Glomerular visceral epithelial cell (primary cell): ENCODE measurements at regions not wholly inside any gene's neighbourhood (a gene's known extent, or its start where the extent isn't known, plus 50 kb on each side); places are given as distances from the start of the nearest gene placed in this dataset.

Source experiments
- DNase-seq: peaks from one replicate; pipeline ENCODE4 v3.0.0-alpha.2; 2016; ENCODE audit errors: extremely low spot score

DNA sequence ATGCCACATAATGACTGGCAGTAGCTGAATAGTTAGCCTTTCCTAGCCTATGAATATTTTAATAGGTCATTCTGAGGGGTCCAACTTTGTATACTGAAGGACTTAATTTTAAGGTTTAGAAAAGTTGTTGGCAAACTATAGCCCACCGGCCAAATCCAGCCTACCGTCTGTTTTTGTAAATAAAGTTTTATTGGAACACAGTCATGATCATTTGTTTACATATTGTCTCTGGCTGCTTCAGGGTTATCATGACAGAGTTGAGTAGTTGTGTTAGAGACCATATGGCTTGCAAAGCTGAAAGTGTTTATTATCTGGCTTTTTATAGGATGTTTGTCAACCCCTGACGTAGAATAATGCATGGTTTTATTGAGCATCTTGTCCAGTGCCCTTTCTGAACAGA lies 73.4 kb downstream of the NTMT2 start:
- DNase-seq: no peak

DNA sequence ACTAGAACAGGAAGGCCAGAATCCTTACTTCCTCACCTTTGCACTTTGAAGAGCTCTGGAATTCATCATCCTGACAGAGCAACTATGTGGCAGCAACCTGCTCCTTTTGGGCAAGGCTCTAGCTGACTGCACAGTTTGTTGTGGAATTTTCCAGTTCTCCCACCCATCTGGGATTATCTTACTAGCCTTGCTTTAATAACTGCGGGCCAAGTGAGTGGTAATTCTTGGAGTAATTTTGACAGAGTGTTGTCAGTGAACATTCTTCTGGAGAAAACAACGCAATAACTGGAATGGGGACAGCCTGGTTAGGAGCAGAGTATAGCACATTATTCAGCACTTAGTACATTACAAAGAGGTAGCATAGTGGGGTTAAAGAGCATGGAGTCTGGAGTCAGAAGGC lies 75.3 kb downstream of the NTMT2 start:
- DNase-seq: no peak

DNA sequence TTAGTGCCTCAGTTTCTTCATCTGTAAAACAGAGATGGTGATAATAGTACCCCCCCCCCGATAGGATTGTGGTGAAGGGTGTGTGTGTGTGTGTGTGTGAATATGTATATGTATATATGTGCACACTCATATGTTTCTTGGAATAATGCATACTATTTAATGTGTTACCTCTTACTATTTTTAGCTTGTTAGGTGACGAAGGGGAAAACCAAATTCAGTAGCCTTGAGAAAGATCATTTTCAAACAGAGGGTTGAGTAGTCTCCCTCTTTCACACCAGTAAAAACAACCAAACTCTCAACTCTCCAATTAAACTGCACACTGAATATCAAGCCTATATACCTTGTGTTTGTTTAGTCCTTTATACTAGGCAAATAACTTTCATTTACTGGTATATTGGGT lies 75.7 kb downstream of the NTMT2 start:
- DNase-seq: no peak

DNA sequence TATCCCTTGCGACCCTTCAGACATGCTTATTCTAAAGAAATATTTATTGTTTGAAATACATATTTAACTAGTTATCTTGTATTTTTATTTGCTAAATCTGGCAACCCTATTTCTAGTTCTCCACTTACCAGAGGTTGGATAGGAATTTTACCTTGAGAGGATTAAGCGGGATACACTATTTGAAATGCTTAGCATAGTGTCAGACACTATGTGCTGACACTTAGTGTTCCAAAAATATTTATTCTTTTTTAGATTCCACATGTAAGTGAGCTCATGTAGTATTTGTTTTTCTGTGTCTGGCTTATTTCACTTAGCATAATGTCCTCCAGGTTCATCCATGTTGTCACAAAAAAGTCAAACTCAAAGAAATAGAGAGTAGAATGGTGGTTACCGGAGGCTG lies 78.7 kb downstream of the NTMT2 start:
- DNase-seq: no peak

DNA sequence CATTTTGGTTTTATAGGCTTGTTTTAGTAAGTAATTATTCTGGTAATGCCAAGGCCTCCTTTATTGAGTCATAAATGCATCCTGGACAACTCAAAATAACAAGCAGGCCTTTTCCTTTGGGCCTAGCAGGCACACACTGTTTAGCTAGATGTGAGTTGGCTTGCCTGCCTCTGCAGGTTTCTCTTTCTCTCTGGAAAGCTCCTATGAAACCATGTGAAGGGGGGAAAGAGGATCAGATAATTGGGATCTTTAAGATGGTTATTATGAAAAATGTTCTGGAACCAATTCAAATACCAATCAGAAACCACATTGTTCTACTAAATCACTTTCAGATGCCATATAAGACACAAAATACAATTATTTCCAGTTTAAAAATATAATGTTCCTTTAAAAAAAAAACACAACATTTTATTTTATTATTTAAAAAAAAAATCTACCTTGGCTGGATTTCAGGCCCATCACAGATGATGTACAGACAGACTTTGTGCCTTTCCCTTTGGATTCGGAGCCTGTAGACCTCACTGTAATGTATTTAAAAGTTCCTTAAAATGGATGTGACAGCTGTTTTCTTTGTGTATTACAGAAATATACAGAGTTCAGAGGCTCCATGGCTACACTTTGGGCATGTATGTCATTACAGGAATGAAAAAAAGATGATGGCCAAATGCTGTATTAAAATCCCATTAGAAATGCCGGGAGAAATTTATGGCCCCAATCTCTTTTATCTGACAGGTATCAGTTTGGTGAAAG lies 80.2 kb downstream of the NTMT2 start:
- no peak for DNase-seq

DNA sequence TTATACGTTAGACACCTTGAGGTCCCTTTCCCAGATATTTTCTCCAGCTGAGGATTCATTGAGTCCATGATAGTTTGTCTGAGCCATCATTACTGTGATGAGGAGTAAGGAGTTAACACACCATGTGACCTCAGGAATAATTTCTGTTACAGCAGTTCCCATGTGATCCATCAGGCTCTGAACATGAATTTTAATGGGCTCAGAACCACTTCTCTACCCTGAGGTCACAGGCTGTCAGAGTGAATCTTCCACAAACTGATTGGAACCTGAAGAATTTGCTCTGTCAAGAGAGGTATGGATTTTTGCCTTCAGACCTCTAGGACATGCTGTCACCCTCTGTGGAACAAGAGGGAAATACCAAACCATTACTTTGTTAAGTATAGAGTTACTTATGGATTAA lies 81.0 kb downstream of the NTMT2 start:
- DNase-seq: no peak

DNA sequence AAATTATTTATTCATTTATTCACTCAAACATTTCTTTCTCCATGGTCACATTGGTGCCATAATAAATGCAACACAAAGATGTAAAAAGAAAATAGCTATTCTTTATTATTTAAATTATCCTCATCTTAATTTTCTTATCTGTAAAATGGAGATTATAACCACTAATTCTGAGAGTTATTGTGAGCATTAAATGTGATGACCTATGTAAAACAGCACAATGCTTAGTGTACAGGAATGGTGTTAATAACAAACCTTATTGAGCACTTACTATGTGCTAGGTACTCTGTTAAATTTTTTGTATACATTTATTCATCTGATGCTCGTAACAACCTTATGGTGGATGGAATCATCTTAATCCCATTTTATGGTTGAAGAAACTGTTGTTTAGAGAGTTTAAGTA lies 84.6 kb downstream of the NTMT2 start:
- DNase-seq: no peak

DNA sequence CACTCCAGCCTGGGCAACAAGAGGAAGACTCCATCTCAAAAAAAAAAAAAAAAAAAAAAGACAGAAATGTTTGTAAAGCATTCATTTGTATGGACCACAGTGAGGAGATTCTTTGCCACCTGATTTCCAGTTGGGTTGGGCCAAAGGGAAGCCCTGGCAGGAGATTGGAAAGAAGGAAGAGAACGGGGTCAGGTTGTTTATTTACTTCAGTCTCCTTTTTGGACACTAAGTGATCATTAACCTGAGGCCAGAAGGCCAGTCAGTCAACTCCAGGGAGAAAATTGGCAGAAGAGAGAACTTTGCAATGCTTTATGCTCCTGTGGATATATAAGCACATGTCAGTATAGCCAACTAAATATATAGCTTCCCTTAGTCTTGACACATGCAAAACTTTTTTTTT lies 85.9 kb downstream of the NTMT2 start:
- DNase-seq: no peak

DNA sequence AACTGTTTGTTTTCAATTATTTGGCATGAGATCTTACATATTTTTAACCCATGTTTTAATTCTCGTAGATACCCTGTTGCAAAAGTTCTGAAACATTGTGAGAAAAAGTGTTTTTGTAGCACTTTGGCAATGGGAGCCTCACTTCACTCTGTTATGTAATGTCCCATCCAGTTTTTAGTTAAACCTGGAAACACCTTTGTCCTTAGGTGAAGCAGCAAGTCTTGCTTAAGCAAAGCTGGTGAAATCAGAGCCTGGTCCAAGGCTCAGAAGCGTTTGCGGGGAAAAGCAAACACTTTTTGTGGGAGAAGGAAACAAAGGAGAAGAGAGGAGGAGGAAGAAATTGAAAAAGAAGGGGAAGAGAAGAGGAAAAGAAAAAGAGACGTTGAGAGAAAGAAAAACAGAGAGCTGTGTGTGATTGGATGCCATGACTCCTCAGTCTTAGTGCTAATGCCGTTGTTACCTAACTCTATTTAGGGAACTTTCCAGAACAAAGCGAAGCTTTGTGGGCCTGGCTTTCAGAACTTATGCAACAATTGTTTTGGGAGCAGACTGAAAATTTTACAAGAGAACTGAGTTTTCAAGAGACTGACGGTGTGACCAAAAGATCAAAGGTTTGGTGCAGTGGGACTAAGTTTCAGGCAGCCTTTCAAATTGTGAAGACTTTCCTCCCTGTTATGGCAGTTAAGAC lies 93.1 kb downstream of the NTMT2 start:
- no peak for DNase-seq

DNA sequence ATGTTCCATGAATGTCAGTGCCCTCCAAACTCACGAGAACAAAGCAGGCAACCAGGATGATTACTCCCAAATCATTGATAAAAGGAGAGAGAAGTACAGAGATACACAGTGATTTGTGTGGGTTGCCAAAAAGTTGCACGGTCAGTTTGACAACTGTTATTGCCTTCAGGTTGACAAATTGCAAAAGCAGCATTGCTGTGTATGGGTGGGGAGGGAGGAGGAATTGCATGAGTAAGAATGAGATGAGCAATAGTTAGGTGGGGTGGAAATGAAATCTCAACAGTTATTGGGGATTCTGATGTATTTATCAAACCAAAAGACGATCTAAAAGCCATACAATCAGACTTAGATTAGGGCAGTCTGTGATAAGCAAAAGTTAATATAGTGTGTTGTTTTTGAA lies 93.7 kb downstream of the NTMT2 start:
- no peak for DNase-seq

DNA sequence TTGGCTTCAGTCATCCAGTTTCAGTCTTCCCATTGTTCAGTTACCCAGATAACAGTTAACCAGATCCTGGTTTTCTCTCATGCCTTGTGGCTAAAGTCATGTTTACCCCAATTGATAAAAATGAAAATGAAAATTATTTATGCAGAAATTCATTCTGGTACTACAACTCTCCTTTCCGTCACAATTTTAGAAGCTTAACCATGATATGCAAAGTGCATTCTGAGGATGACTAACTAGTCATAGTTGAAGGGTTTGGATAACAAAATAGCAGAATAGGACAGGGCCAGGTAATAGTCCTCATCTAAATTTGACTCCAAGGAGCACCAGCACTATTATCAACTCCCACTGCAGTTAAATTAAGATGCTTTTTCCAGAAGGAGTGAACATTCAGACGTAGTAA lies 94.7 kb downstream of the NTMT2 start:
- DNase-seq: no peak

DNA sequence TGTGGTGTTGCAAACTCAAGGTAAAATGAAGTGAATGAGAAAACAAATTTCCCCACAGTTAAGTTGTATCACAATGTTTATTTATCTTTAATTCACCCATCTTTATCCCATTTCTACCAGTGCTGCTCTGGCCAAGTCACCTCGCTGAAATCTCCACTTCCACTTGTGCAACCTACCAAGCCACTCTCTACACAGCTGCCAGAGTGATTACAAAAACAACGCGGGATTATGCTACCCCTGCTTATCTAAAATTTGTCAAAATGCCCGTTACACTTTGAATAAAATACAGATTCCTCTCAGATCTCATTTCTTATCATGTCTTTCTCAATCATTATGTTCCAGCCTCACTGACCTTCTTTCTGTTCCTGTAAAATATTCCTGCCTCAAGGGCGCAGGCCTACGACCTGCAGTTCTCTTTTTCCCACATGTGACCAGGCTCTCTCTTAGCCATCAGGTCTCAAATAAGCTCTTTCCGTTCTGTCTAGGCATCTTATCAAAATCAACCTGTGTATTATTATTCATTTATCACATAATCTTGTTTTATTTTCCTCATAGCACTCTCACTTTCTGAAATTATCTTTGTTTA lies 95.6 kb downstream of the NTMT2 start:
- DNase-seq: no peak

DNA sequence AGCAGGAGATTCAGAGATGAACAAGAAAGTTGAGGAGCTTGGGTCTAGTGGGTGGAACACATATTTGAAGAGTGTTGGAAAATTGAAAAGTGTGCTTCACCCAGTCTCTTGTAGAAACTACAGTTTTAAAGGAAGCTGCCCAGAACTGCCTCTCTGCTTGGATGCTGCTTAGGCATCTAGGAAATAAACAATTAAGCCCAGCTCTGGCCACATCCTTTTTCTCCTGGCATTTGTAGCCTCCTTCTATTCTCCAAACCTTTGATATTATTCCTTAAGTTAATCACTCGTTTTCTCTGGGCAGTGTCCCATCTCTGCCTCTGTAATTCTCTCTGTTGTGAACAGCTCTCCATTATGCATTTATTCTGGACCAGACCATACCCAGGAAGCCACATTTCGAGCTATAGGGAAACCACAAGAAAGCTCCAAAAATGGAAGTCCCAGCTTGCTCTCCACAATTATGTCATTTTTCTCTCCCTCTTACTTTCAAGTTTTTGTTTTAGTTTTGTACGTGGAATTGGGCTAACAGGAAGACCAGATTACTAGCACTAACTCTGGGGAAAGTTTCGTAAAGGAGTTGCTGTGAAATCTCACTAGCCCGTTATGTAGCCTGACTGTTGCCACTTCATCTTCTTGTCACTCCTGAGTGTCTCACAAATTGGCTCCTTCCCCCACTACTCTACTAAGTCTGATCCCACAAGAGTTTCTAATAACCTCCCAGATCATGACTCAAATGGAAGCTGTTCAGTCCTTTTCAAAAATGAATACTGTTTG lies 102.2 kb downstream of the NTMT2 start:
- DNase-seq: no peak

DNA sequence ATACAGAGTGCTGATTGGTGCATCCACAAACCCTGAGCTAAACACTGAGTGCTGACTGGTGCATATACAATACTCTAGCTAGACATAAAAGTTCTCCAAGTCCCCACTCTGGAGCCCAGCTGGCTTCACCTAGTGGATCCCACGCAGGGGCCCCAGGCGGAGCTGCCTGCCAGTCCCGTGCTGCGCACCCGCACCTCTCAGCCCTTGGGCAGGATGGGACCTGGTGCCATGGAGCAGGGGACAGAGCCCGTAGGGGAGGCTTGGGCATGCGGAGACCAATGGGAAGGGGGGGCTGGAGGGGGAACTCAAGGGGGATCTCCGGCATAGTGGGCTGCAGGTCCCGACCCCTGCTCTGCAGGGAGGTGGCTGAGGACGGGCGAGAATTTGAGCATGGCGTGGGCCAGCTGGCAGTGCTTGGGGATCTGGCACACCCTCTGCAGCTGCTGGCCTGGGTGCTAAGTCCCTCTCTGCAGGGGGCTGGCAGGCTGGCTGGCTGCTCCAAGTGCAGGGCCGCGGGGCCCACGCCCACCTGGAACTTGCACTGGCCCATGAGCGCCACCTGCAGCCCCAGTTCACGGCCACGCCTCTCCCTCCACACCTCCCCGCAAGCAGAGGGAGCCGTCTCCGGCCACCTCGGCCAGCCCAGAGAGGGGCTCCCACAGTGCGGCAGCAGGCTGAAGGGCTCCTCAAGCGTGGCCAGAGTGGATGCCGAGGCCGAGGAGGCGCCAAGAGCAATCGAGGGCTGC lies 104.9 kb downstream of the NTMT2 start:
- DNase-seq: no peak

DNA sequence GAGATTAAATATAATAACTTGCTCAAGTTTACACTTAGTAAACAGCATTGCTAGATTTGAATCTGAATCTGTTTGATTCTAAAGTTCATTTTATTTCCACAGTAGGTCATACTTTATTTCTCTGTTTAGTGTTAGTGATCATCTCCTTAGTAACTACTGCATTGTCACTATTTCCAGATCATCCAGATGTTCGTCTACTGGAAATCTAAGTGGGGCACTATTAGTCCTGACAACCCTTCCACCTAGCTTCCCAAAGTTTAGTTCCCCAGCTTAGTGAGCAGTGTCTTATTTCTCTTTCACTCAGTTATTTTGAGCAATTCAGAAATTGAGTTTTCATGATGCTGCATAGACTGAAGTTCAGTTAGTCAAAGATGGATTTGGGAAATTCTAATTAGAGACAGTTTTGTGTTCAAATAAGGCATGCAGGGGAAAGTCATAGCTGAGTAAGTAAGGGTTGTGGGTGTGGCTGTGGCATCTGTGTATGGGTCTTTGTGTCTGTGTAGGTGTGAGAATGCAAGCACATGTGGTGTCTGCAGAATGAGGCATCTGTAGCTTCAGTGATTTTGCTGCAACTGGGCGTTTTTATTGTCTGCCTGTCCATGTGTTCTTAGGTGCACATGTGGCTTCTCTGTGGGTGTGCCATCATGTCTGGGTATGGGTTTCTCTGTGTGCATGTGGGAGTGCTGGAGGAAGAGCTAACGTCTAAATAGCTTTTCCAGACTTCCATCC lies 107.3 kb downstream of the NTMT2 start:
- no peak for DNase-seq

DNA sequence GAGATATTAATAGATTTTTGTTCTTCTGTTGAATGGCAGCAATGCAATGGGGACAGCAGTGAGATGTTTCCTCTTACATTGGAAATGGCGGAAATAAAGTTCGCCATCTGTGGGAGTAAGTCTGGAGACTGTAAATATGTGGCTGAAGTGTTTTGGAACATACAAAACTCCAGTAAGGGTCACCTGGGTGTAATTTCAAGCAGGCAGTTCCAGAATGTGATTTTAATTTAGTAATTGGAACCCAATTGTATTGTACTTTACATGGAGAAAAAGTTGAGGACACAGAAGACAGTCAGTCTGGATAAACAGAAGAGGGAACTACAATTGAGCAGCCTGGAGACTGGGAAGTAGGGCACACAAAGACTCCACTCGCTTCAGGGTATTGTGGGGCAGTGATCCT lies 108.6 kb downstream of the NTMT2 start:
- no peak for DNase-seq

DNA sequence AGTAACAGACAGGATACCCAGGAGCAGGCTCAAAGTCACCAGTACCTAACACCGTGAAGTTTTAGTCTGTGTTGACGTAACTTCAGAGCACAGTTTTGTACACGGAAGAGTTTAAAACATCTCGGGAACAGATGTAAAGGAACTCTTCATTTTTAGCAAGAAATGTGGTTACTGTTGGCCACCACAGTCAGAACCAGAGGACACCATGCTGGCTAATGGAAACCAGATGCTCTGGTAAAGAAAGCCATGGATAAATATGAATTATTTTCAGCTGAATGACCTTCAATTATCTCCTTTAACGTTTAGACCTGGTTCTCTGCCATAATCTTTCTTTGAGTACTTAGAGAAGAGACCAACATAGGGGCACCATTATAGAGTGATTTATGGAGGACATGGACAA lies 115.9 kb downstream of the NTMT2 start:
- DNase-seq: no peak

DNA sequence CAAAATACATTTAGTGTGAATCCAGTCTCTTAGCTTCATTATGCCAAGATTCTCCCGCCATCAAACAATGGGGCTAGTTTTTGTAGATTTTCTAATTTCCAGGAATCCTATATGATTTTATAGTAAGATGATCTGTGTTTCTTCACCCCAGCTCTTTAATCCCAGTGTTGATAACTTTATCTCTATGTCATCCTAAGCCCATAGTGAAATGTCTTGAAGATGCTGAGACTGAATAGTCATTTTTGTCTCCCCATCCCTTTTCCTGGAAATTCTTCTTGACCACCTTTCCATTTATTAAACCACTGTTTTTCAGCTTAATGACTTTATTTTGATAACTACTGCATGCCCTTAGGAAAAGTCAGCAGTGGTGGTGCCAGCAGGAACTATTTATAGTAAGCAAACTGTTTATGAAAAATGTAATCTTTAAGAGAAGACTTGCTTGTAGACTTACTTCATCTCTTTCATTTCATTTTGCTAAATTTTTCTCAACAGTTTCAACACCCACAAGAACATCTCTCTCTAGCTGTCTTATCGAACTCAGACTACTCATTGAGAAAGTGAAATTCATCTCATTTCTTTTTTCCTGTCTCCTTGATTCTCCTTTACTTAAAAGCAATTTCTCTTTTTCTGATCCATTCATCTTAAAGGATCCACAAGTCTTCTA lies 116.6 kb downstream of the NTMT2 start:
- DNase-seq: no peak

DNA sequence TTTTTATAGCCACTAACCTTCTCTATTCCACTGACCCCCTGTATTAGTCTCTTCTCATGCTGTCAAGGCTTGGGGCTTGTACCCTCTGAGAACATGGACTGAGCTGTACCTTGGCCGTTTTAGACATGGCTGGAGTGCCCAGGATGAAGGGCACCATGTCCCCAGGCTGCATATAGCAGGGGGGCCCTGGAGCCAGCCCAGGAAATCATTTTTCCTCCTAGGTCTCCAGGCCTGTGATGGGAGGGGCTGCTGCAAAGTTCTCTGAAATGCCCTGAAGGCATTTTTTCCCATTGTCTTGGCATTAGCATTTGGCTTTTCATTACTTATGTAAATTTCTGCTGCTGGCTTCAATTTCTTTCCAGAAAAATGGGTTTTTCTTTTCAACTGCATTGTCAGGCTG lies 119.5 kb downstream of the NTMT2 start:
- no peak for DNase-seq

DNA sequence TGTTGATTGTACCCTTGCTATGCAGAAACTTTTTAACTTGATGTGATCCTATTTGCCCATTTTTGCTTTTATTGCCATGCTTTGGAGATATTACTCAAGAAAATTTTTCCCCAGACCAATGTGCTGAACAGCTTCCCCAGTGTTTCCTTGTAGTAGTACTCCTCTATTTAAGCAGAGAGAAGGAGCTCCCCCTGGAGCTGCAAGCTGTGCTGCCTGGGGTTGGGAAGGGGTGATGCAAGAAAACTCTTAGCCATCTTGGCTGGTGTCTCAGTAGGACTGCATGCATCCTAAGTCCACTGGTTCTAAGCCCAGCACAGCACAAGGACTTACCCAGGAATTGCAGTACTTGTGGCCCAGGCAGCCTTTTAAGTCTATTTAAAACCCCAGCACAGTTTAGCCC lies 121.6 kb downstream of the NTMT2 start:
- no peak for DNase-seq
